GM12878 (cell line): ENCODE measurements at regions not wholly inside any gene's neighbourhood (a gene's known extent, or its start where the extent isn't known, plus 50 kb on each side); places are given as distances from the start of the nearest gene placed in this dataset.

Source experiments
- ATAC-seq: fragments of 200-7000 bp; cut with Tn5 transposase; 3 replicates; pipeline ENCODE4 v1.9.1; 2020; ENCODE audit warnings: mild to moderate bottlenecking, moderate library complexity
- BruUV-seq: library from RNA; stranded (reverse); fragments of 400-500 nt; replicated peaks from 2 replicates; lab custom pipeline; 2021; lab: Mats Ljungman, UMichigan
- CTCF ChIA-PET: fragments of 300-600 bp; sonication (Branson Sonifier 250); formaldehyde crosslinking; extraction: SDS; loops from one replicate; lab custom pipeline; 2021; ENCODE audit warnings: inconsistent platforms; lab: Yijun Ruan, JAX
- POLR2A ChIA-PET: fragments of 350-600 bp; formaldehyde crosslinking; extraction: SDS; loops from one replicate; lab custom pipeline; 2021; ENCODE audit warnings: inconsistent platforms; lab: Charles Lee
- RAD21 ChIA-PET: fragments of 300-600 bp; sonication (Branson Sonifier 250); formaldehyde crosslinking; loops from one replicate; lab custom pipeline; 2023; ENCODE audit warnings: antibody characterized with exemption; ENCODE audit not compliant: unreplicated experiment; lab: Charles Lee
- SMC1A ChIA-PET: fragments of 300-600 bp; sonication (Branson Sonifier 250); formaldehyde crosslinking; loops from one replicate; lab custom pipeline; 2023; ENCODE audit not compliant: unreplicated experiment, uncharacterized antibody; lab: Charles Lee
- DNase-seq: peaks from one replicate; pipeline ENCODE4 v3.0.0-alpha.2; 2011; ENCODE audit warnings: low read depth, low spot score
- FAIRE-seq: peaks from 3 replicates; lab custom pipeline; 2011; peaks lifted over from hg19 to GRCh38; lab: Jason Lieb, UNC
- H2AFZ ChIP-seq: 2 replicates; pipeline ENCODE4 v1.6.0; 2011; ENCODE audit warnings: low read depth, low read length, control low read depth; ENCODE audit not compliant: control insufficient read depth
- H3K27ac ChIP-seq: 2 replicates; pipeline ENCODE4 v1.5.1; 2011; ENCODE audit warnings: control low read depth; ENCODE audit not compliant: control insufficient read depth, insufficient read depth
- H3K27me3 ChIP-seq, 2 experiments: replicated peaks in 1 of 2; 2 replicates each; pipeline versions ENCODE4 v1.6.0 to v1.6.1; 2011; ENCODE audit warnings: low read length in 1 of 2; ENCODE audit not compliant: control insufficient read depth in 2 of 2, insufficient read depth in 2 of 2
- H3K36me3 ChIP-seq, 2 experiments: 2 replicates each; pipeline ENCODE4 v1.5.1; 2011; ENCODE audit warnings: low read length in 1 of 2; ENCODE audit not compliant: control insufficient read depth in 2 of 2, insufficient read depth in 2 of 2
- H3K4me1 ChIP-seq: 2 replicates; pipeline ENCODE4 v1.6.1; 2011; ENCODE audit warnings: mild to moderate bottlenecking, low read length, moderate library complexity, mixed read lengths; ENCODE audit not compliant: control insufficient read depth, insufficient read depth
- H3K4me2 ChIP-seq: 2 replicates; pipeline ENCODE4 v1.6.0; 2011; ENCODE audit warnings: control low read depth; ENCODE audit not compliant: control insufficient read depth, insufficient read depth
- H3K4me3 ChIP-seq: fragments of 200-600 bp; sonication (generic); 2 replicates; pipeline ENCODE4 v1.5.1; 2016
- H3K79me2 ChIP-seq: 2 replicates; pipeline ENCODE4 v1.6.0; 2011; ENCODE audit warnings: low read length; ENCODE audit not compliant: control insufficient read depth, insufficient read depth
- H3K9ac ChIP-seq: 2 replicates; pipeline ENCODE4 v1.8.0; 2011; ENCODE audit warnings: low read length, control low read depth, mixed read lengths; ENCODE audit not compliant: control insufficient read depth, insufficient read depth
- H3K9me3 ChIP-seq: replicated peaks from 3 replicates; pipeline ENCODE4 v1.5.1; 2011; ENCODE audit warnings: mild to moderate bottlenecking, low read length; ENCODE audit not compliant: control insufficient read depth, insufficient read depth
- H4K20me1 ChIP-seq: 2 replicates; pipeline ENCODE4 v1.6.0; 2011; ENCODE audit not compliant: control insufficient read depth, insufficient read depth
- BACH1 ChIP-seq: fragments of 450-650 bp; IDR thresholded peaks from 2 replicates; pipeline ENCODE4 v1.6.1; 2017; ENCODE audit warnings: mild to moderate bottlenecking, borderline replicate concordance
- FOXK2 ChIP-seq: fragments of 450-650 bp; IDR thresholded peaks from 2 replicates; pipeline ENCODE4 v1.6.1; 2017; ENCODE audit warnings: mild to moderate bottlenecking, moderate library complexity
- HDAC6 ChIP-seq: fragments of 200-600 bp; sonication (generic); IDR thresholded peaks from one replicate; pipeline ENCODE4 v1.8.0; 2017; ENCODE audit warnings: antibody characterized with exemption; ENCODE audit not compliant: unreplicated experiment
- MEF2A ChIP-seq: IDR thresholded peaks from 2 replicates; pipeline ENCODE4 v1.6.1; 2011; ENCODE audit warnings: low read depth, mild to moderate bottlenecking, low read length, moderate library complexity; ENCODE audit not compliant: insufficient read depth
- MYB ChIP-seq: fragments of 150-350 bp; IDR thresholded peaks from 2 replicates; pipeline ENCODE4 v1.6.1; 2014; ENCODE audit warnings: mild to moderate bottlenecking, low read depth, low read length, borderline replicate concordance
- NRF1 ChIP-seq: conservative IDR thresholded peaks from 2 replicates; pipeline ENCODE4 v1.6.1; 2011; ENCODE audit warnings: mild to moderate bottlenecking, low read depth, low read length, improper control_type of control experiment
- RB1 ChIP-seq: fragments of 450-650 bp; formaldehyde crosslinking; IDR thresholded peaks from 2 replicates; pipeline ENCODE4 v1.6.1; 2017; ENCODE audit warnings: mild to moderate bottlenecking, borderline replicate concordance
- SIX5 ChIP-seq: IDR thresholded peaks from 2 replicates; pipeline ENCODE4 v1.6.1; 2011; ENCODE audit warnings: mild to moderate bottlenecking, low read depth, low read length, moderate library complexity; ENCODE audit not compliant: severe bottlenecking
- SMAD5 ChIP-seq: IDR thresholded peaks from 2 replicates; pipeline ENCODE4 v1.6.1; 2016; ENCODE audit warnings: antibody characterized with exemption, low read depth
- ZBED1 ChIP-seq: IDR thresholded peaks from 2 replicates; pipeline ENCODE4 v1.6.1; 2016; ENCODE audit warnings: borderline replicate concordance
- ZZZ3 ChIP-seq: IDR thresholded peaks from 2 replicates; pipeline ENCODE4 v1.6.1; 2011; ENCODE audit warnings: low read depth; ENCODE audit not compliant: control insufficient read depth, insufficient read length
- WGBS: methylation state at CpG from one replicate; pipeline ENCODE4 v1.1.6; 2016; ENCODE audit warnings: low lambda C conversion rate; ENCODE audit not compliant: insufficient replicate concordance, insufficient coverage; ENCODE audit errors: missing lambda C conversion rate; 5-methylcytosine and 5-hydroxymethylcytosine counted together
- in situ Hi-C: fragments of 300-500 bp; cut with MboI; formaldehyde crosslinking; loops from 9 replicates; pipeline ENCODE4 v1.14.3; 2018; ENCODE audit warnings: mixed read lengths
- intact Hi-C: fragments of 100-400 bp; cut with micrococcal nuclease; formaldehyde crosslinking; loops from one replicate; pipeline ENCODE4 v1.14.2; 2022; ENCODE audit not compliant: unreplicated experiment
- TF ChIP-seq, protein P1 (sequence below): fragments of 450-650 bp; formaldehyde crosslinking; IDR thresholded peaks from 2 replicates; pipeline ENCODE4 v1.4.0; 2020; ENCODE audit warnings: mild to moderate bottlenecking, moderate library complexity
- TF ChIP-seq, protein P2 (sequence below): IDR thresholded peaks from 2 replicates; pipeline ENCODE4 v1.6.1; 2012; ENCODE audit warnings: low read depth, low read length, improper control_type of control experiment

GRCh38 chr12:91353266-91353665 lies 170.6 kb upstream of the DCN start:
- no peak for FAIRE-seq
- no peak overlapping the region for H3K27ac ChIP-seq
- CTCF ChIA-PET: interaction anchor here (1.0 to 1.6 kb wide), 4 partner anchors 8 to 27 kb away, joined by 3 to 5 read pairs (median 4); no protein-coding TSS in a partner anchor
- H3K4me2 ChIP-seq: no peak overlapping the region
- ATAC-seq: no peak
- H3K4me1 ChIP-seq: no peaks in the 10 kb centered on the region
- in situ Hi-C loops (no loop called here), intact Hi-C loops (no loop called here)
- H3K9me3 ChIP-seq: no peaks in the 10 kb centered on the region
- no peaks in the 10 kb centered on the region for H3K27me3 ChIP-seq
- no peak overlapping the region for H3K9ac ChIP-seq
- TF ChIP-seq FOXK2: no peak
- TF ChIP-seq RB1: no peak
- TF ChIP-seq MEF2A: no peak
- TF ChIP-seq, protein P1, sequence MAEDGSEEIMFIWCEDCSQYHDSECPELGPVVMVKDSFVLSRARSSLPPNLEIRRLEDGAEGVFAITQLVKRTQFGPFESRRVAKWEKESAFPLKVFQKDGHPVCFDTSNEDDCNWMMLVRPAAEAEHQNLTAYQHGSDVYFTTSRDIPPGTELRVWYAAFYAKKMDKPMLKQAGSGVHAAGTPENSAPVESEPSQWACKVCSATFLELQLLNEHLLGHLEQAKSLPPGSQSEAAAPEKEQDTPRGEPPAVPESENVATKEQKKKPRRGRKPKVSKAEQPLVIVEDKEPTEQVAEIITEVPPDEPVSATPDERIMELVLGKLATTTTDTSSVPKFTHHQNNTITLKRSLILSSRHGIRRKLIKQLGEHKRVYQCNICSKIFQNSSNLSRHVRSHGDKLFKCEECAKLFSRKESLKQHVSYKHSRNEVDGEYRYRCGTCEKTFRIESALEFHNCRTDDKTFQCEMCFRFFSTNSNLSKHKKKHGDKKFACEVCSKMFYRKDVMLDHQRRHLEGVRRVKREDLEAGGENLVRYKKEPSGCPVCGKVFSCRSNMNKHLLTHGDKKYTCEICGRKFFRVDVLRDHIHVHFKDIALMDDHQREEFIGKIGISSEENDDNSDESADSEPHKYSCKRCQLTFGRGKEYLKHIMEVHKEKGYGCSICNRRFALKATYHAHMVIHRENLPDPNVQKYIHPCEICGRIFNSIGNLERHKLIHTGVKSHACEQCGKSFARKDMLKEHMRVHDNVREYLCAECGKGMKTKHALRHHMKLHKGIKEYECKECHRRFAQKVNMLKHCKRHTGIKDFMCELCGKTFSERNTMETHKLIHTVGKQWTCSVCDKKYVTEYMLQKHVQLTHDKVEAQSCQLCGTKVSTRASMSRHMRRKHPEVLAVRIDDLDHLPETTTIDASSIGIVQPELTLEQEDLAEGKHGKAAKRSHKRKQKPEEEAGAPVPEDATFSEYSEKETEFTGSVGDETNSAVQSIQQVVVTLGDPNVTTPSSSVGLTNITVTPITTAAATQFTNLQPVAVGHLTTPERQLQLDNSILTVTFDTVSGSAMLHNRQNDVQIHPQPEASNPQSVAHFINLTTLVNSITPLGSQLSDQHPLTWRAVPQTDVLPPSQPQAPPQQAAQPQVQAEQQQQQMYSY: no peak
- TF ChIP-seq NRF1: no peak
- TF ChIP-seq SIX5: no peak
- no peak for TF ChIP-seq BACH1
- TF ChIP-seq ZBED1: no peak
- TF ChIP-seq MYB: no peak
- TF ChIP-seq HDAC6: no peak
- TF ChIP-seq SMAD5: no peak
- TF ChIP-seq, protein P2, sequence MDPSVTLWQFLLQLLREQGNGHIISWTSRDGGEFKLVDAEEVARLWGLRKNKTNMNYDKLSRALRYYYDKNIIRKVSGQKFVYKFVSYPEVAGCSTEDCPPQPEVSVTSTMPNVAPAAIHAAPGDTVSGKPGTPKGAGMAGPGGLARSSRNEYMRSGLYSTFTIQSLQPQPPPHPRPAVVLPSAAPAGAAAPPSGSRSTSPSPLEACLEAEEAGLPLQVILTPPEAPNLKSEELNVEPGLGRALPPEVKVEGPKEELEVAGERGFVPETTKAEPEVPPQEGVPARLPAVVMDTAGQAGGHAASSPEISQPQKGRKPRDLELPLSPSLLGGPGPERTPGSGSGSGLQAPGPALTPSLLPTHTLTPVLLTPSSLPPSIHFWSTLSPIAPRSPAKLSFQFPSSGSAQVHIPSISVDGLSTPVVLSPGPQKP: no peak
- no peak for TF ChIP-seq ZZZ3
- no peak for DNase-seq
- no peaks in the 10 kb centered on the region for H4K20me1 ChIP-seq
- POLR2A ChIA-PET: no interaction called here
- H3K79me2 ChIP-seq: no peaks in the 10 kb centered on the region
- RAD21 ChIA-PET: no interaction called here
- WGBS: 0% methylated on average over 1 of the region's 1 CpG
- H2AFZ ChIP-seq: no peak overlapping the region
- no peak overlapping the region for H3K4me3 ChIP-seq
- SMC1A ChIA-PET: no interaction called here
- H3K36me3 ChIP-seq: no peaks in the 10 kb centered on the region
- no TSS peak for BruUV-seq
